Right lobe of liver (tissue), 4 donors: ENCODE measurements at regions not wholly inside any gene's neighbourhood (a gene's known extent, or its start where the extent isn't known, plus 50 kb on each side); places are given as distances from the start of the nearest gene placed in this dataset.

Experiments used
- CTCF ChIP-seq, 4 donors: fragments of 200-600 bp in 3 of 4; fragments of 450-650 bp in 1 of 4; IDR thresholded peaks; one replicate each; pipeline versions ENCODE4 v1.5.1 to v1.8.0; 2016 to 2022; ENCODE audit warnings: antibody characterized with exemption in 4 of 4, mild to moderate bottlenecking in 2 of 4
- POLR2A ChIP-seq: fragments of 450-650 bp; IDR thresholded peaks from one replicate; pipeline ENCODE4 v1.6.1; 2017; ENCODE audit warnings: antibody characterized with exemption, mild to moderate bottlenecking
- donor health status: DM: no; HTN: no; CAD: no.
- donor health status: DM: no; HTN: no; CAD: no.
- donor health status: DM: no; HTN: yes; CAD: no.

GRCh38 chr14:26217778-26218177 lies 380.1 kb downstream of the NOVA1 start:
- TF ChIP-seq POLR2A (no peak), CTCF (IDR thresholded peaks at IDR 0.05) (no peak)
